Bronchial epithelial cell (primary cell): ENCODE measurements at regions not wholly inside any gene's neighbourhood (a gene's known extent, or its start where the extent isn't known, plus 50 kb on each side); places are given as distances from the start of the nearest gene placed in this dataset.

Experiments used
- DNase-seq: peaks from one replicate; pipeline ENCODE4 v3.0.0-alpha.2; 2010; ENCODE audit warnings: low read depth
- FAIRE-seq: peaks from 2 replicates; lab custom pipeline; 2011; peaks lifted over from hg19 to GRCh38; lab: Jason Lieb, UNC
- H3K27me3 ChIP-seq: 2 replicates; pipeline ENCODE4 v1.5.1; 2011; ENCODE audit warnings: low read length; ENCODE audit not compliant: control insufficient read depth, insufficient read depth
- H3K36me3 ChIP-seq: 2 replicates; pipeline ENCODE4 v1.5.1; 2011; ENCODE audit warnings: low read length; ENCODE audit not compliant: control insufficient read depth, insufficient read depth
- H3K4me3 ChIP-seq: 2 replicates; pipeline ENCODE4 v1.5.1; 2011; ENCODE audit warnings: mild to moderate bottlenecking, low read depth, low read length, control low read depth
- TF ChIP-seq, protein P1 (sequence below): IDR thresholded peaks from 2 replicates; pipeline ENCODE4 v1.5.1; 2011; ENCODE audit warnings: mild to moderate bottlenecking, moderate library complexity, low read length, control low read depth, inconsistent platforms; ENCODE audit not compliant: insufficient read depth, severe bottlenecking

DNA sequence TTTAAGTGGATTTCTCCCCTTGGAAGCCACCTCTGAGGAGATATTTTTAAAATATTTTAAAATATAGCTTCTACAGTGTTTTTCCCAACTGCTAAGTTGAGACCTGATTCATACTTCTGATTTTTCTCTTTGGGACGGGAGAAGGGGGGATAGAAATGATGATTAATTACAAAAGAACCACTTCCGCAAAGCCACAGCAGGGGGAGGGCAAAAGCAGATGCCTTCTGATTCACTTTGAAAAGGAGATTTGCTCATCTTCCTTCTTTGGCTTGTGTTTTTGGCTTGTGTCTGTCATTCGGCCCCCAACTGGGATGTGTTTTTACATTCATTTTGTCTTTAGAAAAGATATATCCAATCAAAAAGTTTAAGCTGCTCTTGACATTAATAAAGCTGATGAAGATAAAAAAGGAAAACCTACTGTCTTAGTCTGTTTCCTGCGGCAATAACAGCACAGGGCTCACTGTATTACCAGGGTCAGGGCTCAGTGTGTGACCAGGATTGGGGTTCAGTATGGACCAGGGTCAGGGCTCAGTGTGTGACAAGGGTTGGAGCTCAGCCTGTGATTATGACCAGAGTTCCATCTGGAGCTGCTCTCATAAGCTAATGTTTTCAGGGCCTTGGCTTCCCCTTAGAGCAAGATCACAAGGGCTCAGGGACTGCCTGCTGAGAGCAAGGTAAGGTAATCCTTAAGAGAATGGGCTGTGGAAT lies 223.2 kb downstream of the MTHFS start:
- FAIRE-seq (no peak), DNase-seq (peak; percentile 21)
- Histone ChIP-seq H3K36me3 (no peaks in the 10 kb centered on the region), H3K4me3 (no peak overlapping the region), H3K27me3 (no peaks in the 10 kb centered on the region)
- TF ChIP-seq, protein P1, sequence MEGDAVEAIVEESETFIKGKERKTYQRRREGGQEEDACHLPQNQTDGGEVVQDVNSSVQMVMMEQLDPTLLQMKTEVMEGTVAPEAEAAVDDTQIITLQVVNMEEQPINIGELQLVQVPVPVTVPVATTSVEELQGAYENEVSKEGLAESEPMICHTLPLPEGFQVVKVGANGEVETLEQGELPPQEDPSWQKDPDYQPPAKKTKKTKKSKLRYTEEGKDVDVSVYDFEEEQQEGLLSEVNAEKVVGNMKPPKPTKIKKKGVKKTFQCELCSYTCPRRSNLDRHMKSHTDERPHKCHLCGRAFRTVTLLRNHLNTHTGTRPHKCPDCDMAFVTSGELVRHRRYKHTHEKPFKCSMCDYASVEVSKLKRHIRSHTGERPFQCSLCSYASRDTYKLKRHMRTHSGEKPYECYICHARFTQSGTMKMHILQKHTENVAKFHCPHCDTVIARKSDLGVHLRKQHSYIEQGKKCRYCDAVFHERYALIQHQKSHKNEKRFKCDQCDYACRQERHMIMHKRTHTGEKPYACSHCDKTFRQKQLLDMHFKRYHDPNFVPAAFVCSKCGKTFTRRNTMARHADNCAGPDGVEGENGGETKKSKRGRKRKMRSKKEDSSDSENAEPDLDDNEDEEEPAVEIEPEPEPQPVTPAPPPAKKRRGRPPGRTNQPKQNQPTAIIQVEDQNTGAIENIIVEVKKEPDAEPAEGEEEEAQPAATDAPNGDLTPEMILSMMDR = no peak

DNA sequence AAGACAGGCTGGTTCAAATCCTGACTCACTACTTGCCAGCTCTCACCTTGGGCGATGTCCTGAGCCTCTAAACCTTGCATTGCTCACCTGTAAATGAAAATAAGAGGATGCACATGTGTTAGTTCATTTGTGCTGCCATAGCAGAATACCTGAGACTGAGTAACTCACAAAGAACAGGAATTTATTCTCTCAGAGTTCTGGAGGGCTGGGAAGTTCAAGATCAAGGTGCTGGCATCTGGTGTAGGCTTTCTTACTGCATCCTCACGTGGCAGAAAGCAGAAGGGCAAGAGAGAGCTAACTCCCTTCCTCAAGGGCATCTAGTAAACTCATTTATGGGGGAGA lies 222.7 kb downstream of the MTHFS start:
- H3K36me3 ChIP-seq = no peaks in the 10 kb centered on the region
- no peak overlapping the region for H3K4me3 ChIP-seq
- TF ChIP-seq, protein P1 = no peak
- DNase-seq (peak; percentile 2), FAIRE-seq (no peak)
- no peaks in the 10 kb centered on the region for H3K27me3 ChIP-seq

DNA sequence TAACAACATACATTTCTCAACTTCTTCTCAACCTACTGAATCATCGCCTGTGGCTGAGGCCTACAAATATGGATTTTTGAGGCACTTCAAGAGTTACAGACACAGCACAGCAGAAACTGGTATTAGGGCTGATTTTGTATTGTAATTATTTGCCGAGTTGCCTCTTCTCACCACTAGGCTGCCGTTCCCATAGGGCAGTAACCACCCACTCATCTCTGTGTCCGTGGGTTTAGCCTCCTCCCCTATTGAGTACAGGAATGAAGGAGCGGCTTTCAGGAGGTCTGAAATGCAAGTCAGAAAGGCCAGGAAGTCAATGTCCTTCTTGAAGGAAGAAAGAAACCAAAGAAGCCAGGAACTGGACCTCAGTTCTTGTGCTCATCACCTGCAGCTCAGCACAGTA lies 220.8 kb downstream of the MTHFS start:
- TF ChIP-seq, protein P1 = no peak
- no peak for DNase-seq
- Histone ChIP-seq H3K36me3 (no peaks in the 10 kb centered on the region), H3K27me3 (no peaks in the 10 kb centered on the region), H3K4me3 (no peak overlapping the region)
- FAIRE-seq = no peak

DNA sequence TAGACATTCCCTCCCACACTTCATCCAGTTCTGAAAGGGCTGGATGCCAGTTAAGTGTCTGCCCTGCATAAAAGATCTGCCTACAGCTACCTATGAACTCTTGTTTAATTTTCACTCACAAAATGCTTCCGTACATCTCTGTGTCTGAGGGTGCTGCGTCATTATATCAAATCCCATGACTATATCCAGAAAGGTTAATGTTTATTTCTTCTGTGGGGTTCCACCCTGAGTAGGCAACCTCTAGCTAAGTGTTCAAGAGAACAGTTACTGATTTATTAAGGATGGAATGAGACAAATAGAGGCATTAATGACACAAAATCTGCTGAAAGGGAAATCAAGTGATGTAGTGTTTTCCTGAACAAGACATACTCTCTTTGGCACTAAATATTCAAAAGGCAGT lies 220.2 kb downstream of the MTHFS start:
- TF ChIP-seq, protein P1 = no peak
- Histone ChIP-seq H3K27me3 (no peaks in the 10 kb centered on the region), H3K4me3 (no peak overlapping the region), H3K36me3 (no peaks in the 10 kb centered on the region)
- no peak for FAIRE-seq
- DNase-seq = no peak

DNA sequence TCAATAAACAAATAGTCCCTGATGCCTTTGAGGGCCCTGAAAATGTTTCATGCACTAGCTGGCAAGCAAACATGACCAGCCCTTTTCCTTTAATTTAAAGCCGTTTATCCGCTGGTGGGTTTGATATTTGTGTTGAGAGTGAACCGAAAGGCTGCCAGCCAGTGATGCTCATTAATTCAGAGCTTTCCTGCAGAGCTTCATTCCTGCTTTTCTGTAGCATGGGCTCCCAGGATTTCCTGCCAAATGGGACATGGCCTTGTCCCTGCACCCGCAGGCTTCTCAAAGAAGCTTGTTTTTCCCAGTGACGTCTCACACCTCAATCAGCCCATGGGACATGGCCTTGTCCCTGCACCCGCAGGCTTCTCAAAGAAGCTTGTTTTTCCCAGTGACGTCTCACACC lies 219.6 kb downstream of the MTHFS start:
- H3K27me3 ChIP-seq = no peaks in the 10 kb centered on the region
- H3K36me3 ChIP-seq = no peaks in the 10 kb centered on the region
- TF ChIP-seq, protein P1 = no peak
- FAIRE-seq (no peak), DNase-seq (no peak)
- no peak overlapping the region for H3K4me3 ChIP-seq

DNA sequence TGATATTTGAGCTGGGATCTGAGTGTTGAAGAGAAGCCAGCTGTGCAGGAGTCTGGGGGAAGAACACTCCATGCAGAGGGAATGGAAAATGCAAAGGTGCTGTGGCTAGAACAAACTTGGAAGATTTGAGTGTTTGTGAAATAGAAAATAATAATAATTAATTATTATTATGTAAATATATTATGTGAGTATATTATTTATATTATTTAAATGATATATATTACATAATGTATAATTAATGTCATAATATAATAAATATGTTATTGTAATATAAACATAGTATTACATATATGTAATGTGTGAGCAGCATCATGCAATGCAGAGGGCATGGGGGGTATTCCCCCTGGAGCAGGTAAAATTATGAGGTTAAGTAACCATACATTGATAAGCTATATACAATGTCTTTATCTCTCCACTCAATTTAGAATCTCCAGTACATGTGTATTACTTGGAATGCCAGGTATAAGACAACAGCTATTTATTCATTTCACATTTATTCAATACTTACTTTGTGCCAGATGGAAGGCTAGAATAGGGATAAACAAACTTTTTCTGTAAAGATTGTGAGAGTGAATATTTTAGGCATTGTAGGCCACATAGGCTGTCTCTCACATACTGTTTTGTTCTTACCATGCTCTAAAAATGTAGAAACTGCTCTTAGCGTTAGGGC lies 218.6 kb downstream of the MTHFS start:
- TF ChIP-seq, protein P1 = no peak
- no peak for DNase-seq
- no peak for FAIRE-seq
- Histone ChIP-seq H3K36me3 (no peaks in the 10 kb centered on the region), H3K27me3 (no peaks in the 10 kb centered on the region), H3K4me3 (no peak overlapping the region)
